Esophagus mucosa (tissue), 1 donor: ENCODE measurements at regions not wholly inside any gene's neighbourhood (a gene's known extent, or its start where the extent isn't known, plus 50 kb on each side); places are given as distances from the start of the nearest gene placed in this dataset.
A peak's percentile ranks its signal among the peaks of the same experiment; 100 is the strongest.
"Not testable (repeated sequence)": the region's sequence is repeated elsewhere in the genome, so short reads cannot be mapped to it uniquely, and the experiment has no call there.

Experiments
- ATAC-seq: fragments of 200-7000 bp; cut with Tn5 transposase; one replicate; pipeline ENCODE4 v1.9.1; 2020
- donor health status: DM: yes; HTN: yes; CAD: no.

DNA sequence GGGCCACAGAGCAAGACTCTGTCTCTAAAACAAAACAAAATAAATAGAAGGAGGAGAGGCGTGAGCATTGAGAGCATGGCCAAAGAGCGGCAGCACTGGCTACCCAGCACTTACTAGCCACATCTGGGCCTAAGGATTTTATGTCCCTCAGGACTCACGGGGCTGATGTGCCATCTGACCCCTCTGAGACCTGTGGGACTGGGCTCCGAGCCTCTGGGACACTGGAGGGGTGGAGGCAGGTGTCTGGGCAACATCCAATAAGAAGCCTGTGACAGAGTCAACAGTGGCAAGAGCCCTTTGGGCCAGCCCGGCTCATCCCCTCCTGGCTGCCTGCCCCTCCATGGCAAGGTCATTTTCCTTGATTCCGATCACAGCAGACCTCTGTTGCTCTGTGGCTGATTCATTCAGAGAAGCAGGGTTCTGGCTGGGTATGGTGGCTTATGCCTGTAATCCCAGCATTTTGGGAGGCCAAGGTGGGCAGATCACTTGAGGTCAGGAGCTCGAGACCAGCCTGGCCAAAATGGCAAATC, 60.7 kb downstream of the RRM2 start:
- ATAC-seq: no peak

GRCh38 chr2:10184421-10184820, 61.9 kb downstream of the RRM2 start:
- ATAC-seq: peak; percentile 10

- ATAC-seq: no peak
Measured at GRCh38 chr2:10185046-10185445, 62.5 kb downstream of the RRM2 start.

DNA sequence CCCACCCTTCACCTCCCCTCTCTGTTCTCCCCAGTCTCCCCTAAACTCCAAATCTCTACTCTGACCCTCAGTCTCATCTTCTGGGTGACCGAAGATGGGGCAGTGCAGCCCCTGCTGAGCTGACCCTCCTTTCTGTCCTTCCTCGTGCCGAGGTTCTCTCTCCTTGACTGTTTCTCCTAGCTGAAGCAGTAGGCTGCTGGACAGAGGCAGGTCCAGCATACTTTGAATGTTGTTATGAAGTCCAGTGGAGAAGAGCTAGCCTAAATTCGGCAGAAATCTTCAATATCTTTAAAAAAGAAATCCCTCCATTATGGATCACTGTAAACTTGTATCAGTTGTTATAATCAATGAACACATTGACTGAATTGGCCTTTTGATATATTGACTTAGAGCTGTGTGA, 63.2 kb downstream of the RRM2 start:
- no peak for ATAC-seq

DNA sequence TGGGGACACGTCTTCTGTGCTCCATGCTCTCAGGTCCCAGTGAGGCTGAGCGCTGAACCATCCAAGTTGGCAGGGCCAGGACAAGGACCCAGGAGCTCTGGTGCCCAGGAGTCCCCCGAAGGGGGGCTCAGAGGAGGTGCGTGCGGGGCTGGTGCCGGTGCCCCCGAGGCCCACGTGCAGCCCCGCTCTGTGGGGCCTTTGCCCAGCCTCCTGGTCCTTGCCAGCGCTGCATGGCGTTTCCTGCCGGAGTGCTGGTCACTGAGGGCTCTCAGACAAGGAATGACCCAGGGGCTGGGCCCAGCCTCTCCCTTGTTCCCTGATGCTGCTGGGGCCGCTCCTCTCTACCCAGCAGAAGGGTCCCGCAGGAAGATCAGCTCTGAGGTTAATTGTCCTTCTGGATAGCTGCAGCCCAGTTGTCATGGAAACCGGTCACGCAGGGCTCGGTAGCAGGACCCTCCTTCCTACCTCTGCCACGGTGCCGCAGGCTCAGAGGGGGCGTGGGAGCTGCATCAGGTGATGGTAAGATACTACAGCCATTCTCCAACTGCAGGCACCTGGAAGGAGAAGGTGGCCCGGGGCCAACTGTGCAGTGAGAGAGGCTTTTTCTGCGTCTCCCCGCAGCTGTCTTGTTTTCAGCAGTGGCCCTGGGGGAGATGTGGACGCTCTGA, 64.5 kb downstream of the RRM2 start:
- no peak for ATAC-seq

GRCh38 chr2:10187661-10188060, 65.1 kb downstream of the RRM2 start:
- no peak for ATAC-seq

DNA sequence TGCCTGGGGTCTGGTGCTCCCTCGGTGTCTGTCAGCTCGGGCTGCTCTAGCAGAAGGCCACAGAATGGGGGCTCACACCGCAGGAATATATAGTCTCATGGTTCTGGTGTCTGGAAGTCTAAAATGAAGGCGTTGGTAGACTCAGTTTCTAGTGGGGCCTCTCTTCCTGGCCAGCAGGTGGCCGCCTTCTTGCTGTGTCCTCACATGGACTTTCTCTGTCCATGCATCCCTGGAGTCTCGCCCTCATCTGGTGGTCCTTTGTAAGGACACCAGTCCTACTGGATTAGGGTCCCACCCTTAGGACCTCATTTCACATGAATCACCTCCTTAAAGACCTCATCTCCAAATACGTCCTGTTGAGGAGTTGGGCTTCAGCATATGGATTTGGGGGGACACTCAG, 65.7 kb downstream of the RRM2 start:
- no peak for ATAC-seq

DNA sequence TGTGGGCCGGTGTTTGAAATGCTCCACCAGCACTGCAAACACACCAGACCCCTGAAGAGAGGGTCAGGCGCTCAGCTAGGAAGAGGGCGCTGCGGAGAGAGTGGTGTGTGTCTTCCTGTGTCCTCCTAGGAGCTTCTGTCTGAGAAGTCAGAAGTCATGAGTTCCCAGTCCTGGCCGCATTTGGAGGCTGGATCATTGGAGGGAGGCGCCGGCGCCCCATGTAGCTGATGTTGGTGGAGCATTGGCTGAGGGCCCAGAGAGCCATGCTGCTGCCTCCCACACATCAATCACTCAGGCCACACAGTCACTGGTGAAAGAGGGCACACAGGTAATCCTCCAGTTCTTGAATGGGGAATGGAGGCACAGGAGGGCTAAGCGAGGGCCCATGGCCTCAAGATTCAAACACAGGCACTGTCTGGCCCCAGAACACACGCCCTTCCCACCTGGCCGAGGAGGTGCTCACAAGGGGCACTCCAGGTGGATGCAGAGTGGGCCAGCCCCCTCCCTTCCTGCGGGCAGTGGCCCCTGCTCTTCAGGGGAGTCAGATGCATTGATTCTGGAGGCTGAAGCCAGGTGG, 66.3 kb downstream of the RRM2 start:
- ATAC-seq: no peak

GRCh38 chr2:10190255-10190654, 67.7 kb downstream of the RRM2 start:
- ATAC-seq: no peak

DNA sequence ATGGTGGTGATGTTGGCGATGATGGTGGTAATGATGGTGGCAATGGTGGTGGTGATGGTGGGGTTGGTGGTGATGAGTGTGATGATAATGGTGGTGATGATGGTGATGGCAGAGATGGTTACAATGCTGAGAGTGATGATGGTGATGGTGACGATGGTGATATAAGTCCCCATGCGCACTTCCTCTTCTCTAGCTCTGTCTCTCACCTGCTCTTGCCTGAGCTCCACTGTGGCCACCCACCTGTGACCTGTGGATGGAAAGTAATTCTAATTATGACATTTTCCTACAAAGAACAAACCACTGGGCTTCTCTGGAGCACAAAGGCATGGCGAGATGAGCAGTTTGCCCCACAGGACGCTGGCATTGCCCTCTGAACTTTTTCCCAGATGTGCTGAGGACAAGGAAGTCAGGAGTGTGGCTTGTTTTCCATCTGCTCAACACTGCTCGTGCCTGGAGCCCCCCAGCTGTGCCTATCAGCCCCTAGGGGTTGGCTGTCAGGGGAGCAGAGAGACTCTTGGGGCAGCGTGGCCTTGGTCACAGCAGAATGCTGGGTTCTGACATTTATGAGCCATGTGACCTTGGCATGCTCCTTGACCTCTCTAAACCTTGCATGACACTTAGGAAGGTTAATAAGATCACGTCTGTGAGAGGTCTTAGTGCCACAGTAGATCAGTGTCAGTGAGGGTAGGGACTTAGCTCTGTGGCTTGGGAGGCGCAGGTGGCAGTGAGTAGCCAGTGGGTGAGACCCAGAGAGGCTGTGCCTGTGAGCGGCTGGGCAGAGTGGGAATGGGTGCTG, 68.4 kb downstream of the RRM2 start:
- ATAC-seq: no peak

GRCh38 chr2:10191554-10191953, 69.0 kb downstream of the RRM2 start:
- no peak for ATAC-seq

DNA sequence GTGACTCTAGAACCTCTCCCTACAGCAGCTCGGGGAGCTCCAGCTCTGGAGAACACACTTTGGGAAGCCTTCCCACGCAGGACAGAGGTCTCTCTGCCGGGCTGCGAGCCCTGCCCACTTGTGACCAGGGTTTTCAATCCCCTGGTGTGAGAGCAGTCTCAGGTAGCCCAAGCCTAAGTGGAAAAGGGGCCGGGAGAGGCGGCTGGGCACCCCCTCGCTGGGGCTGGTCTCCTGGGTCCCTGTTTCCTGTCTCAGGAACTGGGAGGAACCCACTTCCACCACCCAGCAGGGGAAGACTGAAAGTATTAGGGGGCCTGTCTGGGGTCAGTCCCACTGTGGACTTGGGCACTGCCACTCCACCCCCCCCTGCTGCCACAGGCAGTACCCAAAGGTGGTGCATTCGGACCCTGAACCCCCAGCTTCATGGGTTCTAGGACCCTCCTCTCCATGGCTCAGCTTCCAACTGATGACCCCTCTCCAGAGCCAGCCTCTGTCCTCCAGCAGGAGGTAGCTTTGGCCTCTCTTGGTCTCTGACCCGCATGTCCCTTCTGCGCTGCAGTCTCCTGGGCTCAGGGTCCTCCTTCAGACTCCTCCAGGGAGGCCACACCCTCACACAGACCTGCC, 70.0 kb downstream of the RRM2 start:
- no peak for ATAC-seq

GRCh38 chr2:10193276-10193795, 70.8 kb downstream of the RRM2 start:
- ATAC-seq: no peak

GRCh38 chr2:10193851-10194820, 71.6 kb downstream of the RRM2 start:
- peak; percentile 34 for ATAC-seq

- ATAC-seq: no peak
Measured at GRCh38 chr2:10195278-10196109, 73.0 kb downstream of the RRM2 start.

DNA sequence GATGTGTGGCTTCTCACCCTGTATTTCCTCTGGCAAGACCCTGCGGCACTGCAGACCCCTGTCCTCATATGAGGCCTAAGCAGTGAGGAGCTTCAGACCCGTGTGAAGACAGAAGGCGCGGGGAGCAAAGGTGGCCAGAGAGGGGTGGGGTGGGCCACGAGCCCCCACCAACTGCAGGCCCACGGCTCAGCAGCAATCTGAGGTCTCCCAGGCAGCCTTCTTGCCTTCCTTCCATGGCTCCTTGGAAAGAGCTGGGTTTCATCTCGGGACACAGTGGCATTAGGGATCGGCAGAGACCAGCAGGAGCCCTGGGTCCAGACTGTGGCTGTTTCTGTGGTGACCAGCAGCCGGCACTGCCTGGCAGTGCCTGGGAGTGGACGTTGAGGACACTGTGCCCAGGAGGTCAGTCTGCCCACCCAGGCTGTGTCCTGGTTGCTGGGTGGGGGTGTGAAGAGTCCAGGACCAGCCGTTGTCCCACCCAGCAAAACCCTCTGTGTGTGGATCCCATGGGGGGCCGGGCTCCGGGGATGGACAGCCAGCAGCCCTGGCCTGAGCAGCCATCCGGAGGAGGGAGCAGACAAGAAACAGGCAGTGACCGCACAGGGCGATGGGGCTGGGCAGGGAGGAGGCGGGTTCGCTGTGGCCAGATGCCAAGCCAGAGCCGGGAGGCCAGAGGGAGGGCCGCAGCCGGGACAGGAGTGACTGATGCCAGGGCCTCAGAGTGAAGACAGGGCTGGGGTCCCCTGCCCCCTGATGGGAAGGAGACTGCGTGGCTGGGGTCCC, 73.8 kb downstream of the RRM2 start:
- no peak for ATAC-seq

DNA sequence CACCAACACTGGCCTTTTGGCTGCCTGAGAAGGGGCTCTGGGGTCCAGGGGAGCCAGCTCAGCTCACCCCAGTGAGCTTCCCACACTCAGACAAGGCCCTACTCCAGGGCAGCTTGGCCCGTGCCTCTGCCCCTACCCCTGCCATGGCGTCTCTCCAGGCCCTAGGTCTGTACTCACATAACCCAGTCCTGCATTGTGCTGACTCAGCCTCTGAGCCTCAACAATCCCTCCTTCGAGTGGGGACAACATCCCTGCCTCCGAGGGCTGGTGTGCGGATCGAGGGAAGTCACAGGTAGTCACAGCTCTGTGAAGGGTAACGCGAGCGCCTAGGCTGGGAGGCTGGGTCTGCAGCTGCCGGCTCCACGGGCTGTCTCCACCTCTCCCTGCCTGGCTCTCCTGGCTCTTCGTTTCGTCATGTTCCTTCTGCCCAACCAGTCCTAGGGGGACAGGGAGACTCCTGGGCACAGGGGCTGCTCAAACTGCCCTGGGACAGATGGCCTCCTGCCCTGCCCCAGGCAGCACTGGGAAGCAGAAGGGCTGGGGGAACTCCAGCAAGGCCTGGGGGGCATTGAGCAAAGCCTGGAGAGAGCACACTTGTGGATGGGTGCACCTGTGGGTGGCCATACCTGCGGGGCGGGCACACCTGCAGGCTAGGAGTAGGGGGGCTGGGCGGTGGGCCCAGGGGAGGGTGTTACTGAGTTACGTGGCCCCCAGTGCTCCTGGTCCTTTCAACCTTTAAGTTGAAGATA, 74.6 kb downstream of the RRM2 start:
- no peak for ATAC-seq

DNA sequence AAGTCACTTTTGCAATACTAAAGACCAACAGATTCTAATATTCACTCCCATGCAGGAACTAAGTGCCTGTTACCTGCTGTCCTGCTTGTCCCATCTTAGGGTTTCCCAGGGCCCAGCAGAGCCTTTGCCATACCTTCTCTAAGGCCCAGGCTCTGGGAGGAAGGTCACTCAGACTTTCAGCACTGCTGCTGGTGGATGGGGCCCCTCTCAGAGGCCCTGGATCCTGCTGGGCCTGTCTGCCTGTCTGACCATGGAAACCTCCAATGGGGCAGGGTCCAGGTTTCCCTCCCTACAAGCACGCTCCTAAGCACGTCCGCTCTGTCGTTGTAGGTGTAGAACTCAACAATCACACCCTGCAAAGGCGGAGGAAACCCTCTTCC, 75.1 kb downstream of the RRM2 start:
- no peak for ATAC-seq

GRCh38 chr2:10198482-10198881, 75.9 kb downstream of the RRM2 start:
- ATAC-seq: not testable (repeated sequence)
